HCT116 (cell line): ENCODE measurements at regions not wholly inside any gene's neighbourhood (a gene's known extent, or its start where the extent isn't known, plus 50 kb on each side); places are given as distances from the start of the nearest gene placed in this dataset.

Experiments
- ATAC-seq: fragments of 200-7000 bp; cut with Tn5 transposase; 2 replicates; pipeline ENCODE4 v1.9.1; 2020; ENCODE audit warnings: mild to moderate bottlenecking, moderate library complexity
- BruUV-seq: library from RNA; stranded (reverse); fragments of 400-500 nt; replicated peaks from 2 replicates; lab custom pipeline; 2021; lab: Mats Ljungman, UMichigan
- CTCF ChIA-PET: fragments of 300-600 bp; sonication (Branson Sonifier 250); formaldehyde crosslinking; loops from one replicate; lab custom pipeline; 2021; ENCODE audit warnings: antibody characterized with exemption; lab: Charles Lee
- POLR2A ChIA-PET: fragments of 300-600, 350-600 bp; sonication (Branson Sonifier 250); formaldehyde crosslinking; loops from one replicate; lab custom pipeline; 2021; ENCODE audit warnings: antibody characterized with exemption; lab: Charles Lee
- RAD21 ChIA-PET, 2 experiments: fragments of 300-600 bp; sonication (Branson Sonifier 250); formaldehyde crosslinking; loops; one replicate each; lab custom pipeline; 2023; ENCODE audit warnings: low total read pairs in 2 of 2; ENCODE audit not compliant: uncharacterized antibody in 2 of 2, unreplicated experiment in 2 of 2, low non-redundant PET in 1 of 2; lab: Charles Lee
- DNase-seq: peaks from one replicate; pipeline ENCODE4 v3.0.0-alpha.2; 2010; ENCODE audit warnings: low read depth, low spot score
- H2AFZ ChIP-seq: fragments of 200-600 bp; shearing (Covaris generic), sonication (generic); 2 replicates; pipeline ENCODE4 v1.6.1; 2017; ENCODE audit warnings: low read depth, mixed run types, mixed read lengths, antibody characterized with exemption, low read length; ENCODE audit not compliant: poor library complexity, severe bottlenecking
- H3K27ac ChIP-seq: 2 replicates; pipeline ENCODE4 v1.5.1; 2012; ENCODE audit warnings: low read depth, low read length
- H3K27me3 ChIP-seq: fragments of 200-600 bp; sonication (generic); 2 replicates; pipeline ENCODE4 v1.6.1; 2016; ENCODE audit warnings: mixed run types, low read length, mixed read lengths; ENCODE audit not compliant: insufficient read depth
- H3K36me3 ChIP-seq, 2 experiments: fragments of 200-500 bp in 1 of 2; fragments of 200-600 bp in 1 of 2; sonication (Bioruptor generic) in 1 of 2; sonication (generic) in 1 of 2; 2 replicates each; pipeline versions ENCODE4 v1.5.1 to v1.6.1; 2014 to 2016; ENCODE audit warnings: low read length in 2 of 2, inconsistent platforms in 1 of 2, mixed read lengths in 1 of 2, mixed run types in 1 of 2; ENCODE audit not compliant: insufficient read depth in 2 of 2, control insufficient read depth in 1 of 2
- H3K4me1 ChIP-seq, 2 experiments: fragments of 200-600 bp in 1 of 2; sonication (generic) in 1 of 2; 2 replicates each; pipeline versions ENCODE4 v1.5.1 to v1.6.1; 2012 to 2017; ENCODE audit warnings: low read length in 2 of 2, inconsistent platforms in 1 of 2, mild to moderate bottlenecking in 1 of 2, mixed read lengths in 1 of 2, mixed run types in 1 of 2, moderate library complexity in 1 of 2; ENCODE audit not compliant: insufficient read depth in 2 of 2, control insufficient read depth in 1 of 2
- H3K4me2 ChIP-seq: fragments of 200-600 bp; sonication (generic); 2 replicates; pipeline ENCODE4 v1.6.1; 2017; ENCODE audit warnings: mixed run types, low read length, mixed read lengths
- H3K4me3 ChIP-seq, 2 experiments: fragments of 200-600 bp in 1 of 2; sonication (generic) in 1 of 2; replicated peaks in 1 of 2; 2 replicates each; pipeline ENCODE4 v1.5.1; 2011 to 2016; ENCODE audit warnings: low read length in 2 of 2, control low read depth in 1 of 2, low read depth in 1 of 2, mild to moderate bottlenecking in 1 of 2, mixed read lengths in 1 of 2, mixed run types in 1 of 2
- H3K79me2 ChIP-seq: fragments of 200-600 bp; sonication (generic); 2 replicates; pipeline ENCODE4 v1.6.1; 2017; ENCODE audit warnings: mild to moderate bottlenecking, mixed run types, low read length, moderate library complexity, mixed read lengths; ENCODE audit not compliant: insufficient read depth
- H3K9ac ChIP-seq: fragments of 200-600 bp; sonication (generic); 2 replicates; pipeline ENCODE4 v1.6.1; 2016; ENCODE audit warnings: low read length, mixed read lengths
- H3K9me2 ChIP-seq: fragments of 200-600 bp; sonication (generic), shearing (Covaris generic); 2 replicates; pipeline ENCODE4 v1.6.1; 2017; ENCODE audit warnings: mixed run types, mild to moderate bottlenecking, moderate library complexity; ENCODE audit not compliant: insufficient read depth
- H3K9me3 ChIP-seq, 2 experiments: fragments of 200-500 bp in 1 of 2; fragments of 200-600 bp in 1 of 2; sonication (Bioruptor generic) in 1 of 2; sonication (generic) in 1 of 2; 2 replicates each; pipeline ENCODE4 v1.6.1; 2014 to 2017; ENCODE audit warnings: low read length in 2 of 2, mixed read lengths in 2 of 2, inconsistent platforms in 1 of 2, low read depth in 1 of 2, mild to moderate bottlenecking in 1 of 2, mixed run types in 1 of 2, moderate library complexity in 1 of 2; ENCODE audit not compliant: control insufficient read depth in 1 of 2, insufficient read depth in 1 of 2
- H4K20me1 ChIP-seq: fragments of 200-600 bp; sonication (generic), shearing (Covaris generic); 2 replicates; pipeline ENCODE4 v1.6.1; 2017; ENCODE audit warnings: mixed run types, mild to moderate bottlenecking, moderate library complexity; ENCODE audit not compliant: insufficient read depth
- CBX3 ChIP-seq: IDR thresholded peaks from 2 replicates; pipeline ENCODE4 v1.6.1; 2012; ENCODE audit warnings: low read depth
- CEBPB ChIP-seq: IDR thresholded peaks from 2 replicates; pipeline ENCODE4 v1.6.1; 2012; ENCODE audit warnings: low read depth
- ELF1 ChIP-seq: IDR thresholded peaks from 2 replicates; pipeline ENCODE4 v1.6.1; 2012; ENCODE audit warnings: low read depth, borderline replicate concordance
- EZH2 ChIP-seq: fragments of 200-600 bp; sonication (generic); IDR thresholded peaks from 2 replicates; pipeline ENCODE4 v1.6.1; 2017; ENCODE audit warnings: antibody characterized with exemption, mixed run types
- FOSL1 ChIP-seq: IDR thresholded peaks from 2 replicates; pipeline ENCODE4 v1.6.1; 2012; ENCODE audit warnings: low read depth
- JUND ChIP-seq: IDR thresholded peaks from 2 replicates; pipeline ENCODE4 v1.6.1; 2012
- MAX ChIP-seq: IDR thresholded peaks from 2 replicates; pipeline ENCODE4 v1.6.1; 2012
- RAD21 ChIP-seq: IDR thresholded peaks from 2 replicates; pipeline ENCODE4 v1.6.1; 2012; ENCODE audit warnings: low read depth, mild to moderate bottlenecking
- REST ChIP-seq: IDR thresholded peaks from 2 replicates; pipeline ENCODE4 v1.6.1; 2012; ENCODE audit warnings: low read depth
- SP1 ChIP-seq: IDR thresholded peaks from 2 replicates; pipeline ENCODE4 v1.6.1; 2012; ENCODE audit warnings: low read depth
- TCF7L2 ChIP-seq: IDR thresholded peaks from 2 replicates; pipeline ENCODE4 v1.7.0; 2011; ENCODE audit warnings: borderline replicate concordance, inconsistent platforms; ENCODE audit not compliant: insufficient read depth, insufficient read length; ENCODE audit errors: extremely low read depth
- intact Hi-C: fragments of 100-400 bp; cut with micrococcal nuclease; formaldehyde crosslinking; loops from 2 replicates; pipeline ENCODE4 v1.10.0; 2022

- RAD21 ChIA-PET = no interaction called here
- CTCF ChIA-PET = interaction anchor here (1.0 kb wide), 1 partner anchor 32 kb away, joined by 4 read pairs; no protein-coding TSS in a partner anchor
- Histone ChIP-seq H4K20me1 (no peaks in the 10 kb centered on the region), H3K9me3 (no peaks in the 10 kb centered on the region), H3K27ac (no peak overlapping the region), H3K27me3 (no peaks in the 10 kb centered on the region; the same call in 1 of the 2 replicates), H3K9ac (no peak overlapping the region), H3K4me2 (no peak overlapping the region), H2AFZ (no peak overlapping the region), H3K4me1 (no peaks in the 10 kb centered on the region), H3K4me3 (no peak overlapping the region), H3K9me2 (no peaks in the 10 kb centered on the region), H3K79me2 (no peaks in the 10 kb centered on the region), H3K36me3 (no peaks in the 10 kb centered on the region)
- POLR2A ChIA-PET = no interaction called here
- BruUV-seq = no TSS peak
- intact Hi-C loops = loop anchor here (5.0 kb wide), 1 partner anchor 422 kb away; no protein-coding TSS in a partner anchor
- TF ChIP-seq REST (no peak), JUND (no peak), CEBPB (no peak), ELF1 (no peak), RAD21 (no peak), EZH2 (no peak), FOSL1 (no peak), CBX3 (no peak), TCF7L2 (no peak), SP1 (no peak), MAX (no peak)
- DNase-seq = no peak
- no peak for ATAC-seq
Observed at GRCh38 chr6:12450467-12450866, 160.3 kb downstream of the EDN1 start.
